ENCODE measurements at regions not wholly inside any gene's neighbourhood (a gene's known extent, or its start where the extent isn't known, plus 50 kb on each side); places are given as distances from the start of the nearest gene placed in this dataset.

DNA sequence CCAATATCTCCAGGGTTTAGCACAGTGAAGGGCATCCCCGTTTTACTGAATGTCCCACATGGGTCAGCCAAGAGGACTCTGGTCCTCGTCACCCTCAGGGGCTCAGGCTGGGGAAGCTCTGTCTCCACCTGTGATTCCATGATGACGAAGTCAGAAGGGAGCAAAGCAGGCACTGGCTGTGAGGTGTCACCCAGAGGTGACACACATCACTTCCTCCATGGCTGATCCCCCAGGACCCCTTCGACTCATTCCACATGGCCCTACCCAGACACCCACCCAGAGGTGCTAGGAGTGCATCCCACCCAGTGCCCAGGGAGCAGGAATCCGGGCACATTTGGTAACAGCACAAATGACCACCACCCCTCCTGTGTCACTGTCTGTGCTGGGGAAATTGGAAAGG, 145.2 kb upstream of the VSTM2B start:
- no peak overlapping the region for H3K4me2 ChIP-seq (ENCODE audit: insufficient read depth, low read length)
- H3K27me3 ChIP-seq (ENCODE audit: insufficient read depth, low read length, poor library complexity): no peaks in the 10 kb centered on the region
- H3K9ac ChIP-seq (ENCODE audit: low read depth, low read length): no peak overlapping the region
- H3K79me2 ChIP-seq (ENCODE audit: insufficient read depth, low read length): no peaks in the 10 kb centered on the region
- TF ChIP-seq, protein P1, sequence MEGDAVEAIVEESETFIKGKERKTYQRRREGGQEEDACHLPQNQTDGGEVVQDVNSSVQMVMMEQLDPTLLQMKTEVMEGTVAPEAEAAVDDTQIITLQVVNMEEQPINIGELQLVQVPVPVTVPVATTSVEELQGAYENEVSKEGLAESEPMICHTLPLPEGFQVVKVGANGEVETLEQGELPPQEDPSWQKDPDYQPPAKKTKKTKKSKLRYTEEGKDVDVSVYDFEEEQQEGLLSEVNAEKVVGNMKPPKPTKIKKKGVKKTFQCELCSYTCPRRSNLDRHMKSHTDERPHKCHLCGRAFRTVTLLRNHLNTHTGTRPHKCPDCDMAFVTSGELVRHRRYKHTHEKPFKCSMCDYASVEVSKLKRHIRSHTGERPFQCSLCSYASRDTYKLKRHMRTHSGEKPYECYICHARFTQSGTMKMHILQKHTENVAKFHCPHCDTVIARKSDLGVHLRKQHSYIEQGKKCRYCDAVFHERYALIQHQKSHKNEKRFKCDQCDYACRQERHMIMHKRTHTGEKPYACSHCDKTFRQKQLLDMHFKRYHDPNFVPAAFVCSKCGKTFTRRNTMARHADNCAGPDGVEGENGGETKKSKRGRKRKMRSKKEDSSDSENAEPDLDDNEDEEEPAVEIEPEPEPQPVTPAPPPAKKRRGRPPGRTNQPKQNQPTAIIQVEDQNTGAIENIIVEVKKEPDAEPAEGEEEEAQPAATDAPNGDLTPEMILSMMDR (IDR thresholded peaks at IDR 0.05; ENCODE audit: borderline replicate concordance, extremely low read depth, low read length, poor library complexity, severe bottlenecking): no peak
- no peak for TF ChIP-seq EZH2 (IDR thresholded peaks at IDR 0.05; ENCODE audit: borderline replicate concordance, low read depth, low read length, severe bottlenecking)
- no peak overlapping the region for H3K4me3 ChIP-seq (ENCODE audit: low read depth in 1 of 2, low read length in 2 of 2)
- no peak for DNase-seq
- no peak overlapping the region for H2AFZ ChIP-seq (ENCODE audit: low read depth, low read length)
- no peaks in the 10 kb centered on the region for H3K36me3 ChIP-seq (ENCODE audit: insufficient read depth, low read length)
- no peaks in the 10 kb centered on the region for H4K20me1 ChIP-seq (ENCODE audit: insufficient read depth, low read length)
- H3K4me1 ChIP-seq (ENCODE audit: insufficient read depth, low read length): no peaks in the 10 kb centered on the region
- no peaks in the 10 kb centered on the region for H3K9me3 ChIP-seq (ENCODE audit: insufficient read depth, low read length, severe bottlenecking)
- ATAC-seq (ENCODE audit: insufficient read depth, low read depth): no peak
- H3K27ac ChIP-seq (ENCODE audit: low read length): no peak overlapping the region

DNA sequence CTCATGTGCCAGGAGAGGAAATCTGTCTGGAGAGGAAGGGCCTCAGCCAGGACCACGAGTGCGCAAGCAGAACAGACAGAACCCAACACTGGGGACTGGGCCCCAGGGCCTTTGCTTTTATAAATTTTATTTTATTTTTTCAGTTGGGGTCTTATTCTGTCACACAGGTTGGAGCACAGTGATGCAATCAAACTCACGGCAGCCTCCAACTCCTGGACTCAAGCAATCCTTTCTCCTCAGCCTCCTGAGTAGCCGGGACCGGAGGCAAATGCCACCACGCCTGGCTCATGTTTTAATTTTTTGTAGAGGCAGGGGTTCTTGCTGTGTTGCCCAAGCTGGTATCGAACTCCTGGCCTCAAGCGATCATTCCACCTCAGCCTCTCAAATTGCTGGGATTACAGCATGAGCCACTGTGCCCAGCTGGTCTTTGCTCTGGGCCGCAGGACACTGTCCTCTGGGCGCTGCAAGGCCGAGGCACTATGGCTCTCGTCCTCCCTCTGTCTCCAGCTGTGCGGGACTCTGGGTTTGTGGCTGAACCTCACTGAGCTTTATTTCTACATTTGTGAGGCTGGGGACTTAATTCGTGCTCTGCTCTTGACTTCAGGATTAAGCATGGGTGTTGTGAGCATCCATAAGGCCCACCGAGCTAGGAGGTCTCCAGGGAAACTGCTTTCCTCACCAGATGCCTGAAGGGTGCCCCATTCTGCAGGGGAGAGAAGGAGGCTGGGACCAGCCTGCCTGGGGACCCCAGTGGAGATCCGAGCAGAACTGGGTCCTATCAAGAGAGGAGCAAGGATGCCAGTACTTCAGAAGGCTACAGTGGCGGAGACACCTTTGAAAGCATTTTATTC, 144.2 kb upstream of the VSTM2B start:
- Histone ChIP-seq H3K9ac (ENCODE audit: low read depth, low read length) (no peak overlapping the region), H3K4me2 (ENCODE audit: insufficient read depth, low read length) (no peak overlapping the region), H3K36me3 (ENCODE audit: insufficient read depth, low read length) (no peaks in the 10 kb centered on the region), H3K27ac (ENCODE audit: low read length) (no peak overlapping the region), H3K9me3 (ENCODE audit: insufficient read depth, low read length, severe bottlenecking) (no peaks in the 10 kb centered on the region), H3K4me1 (ENCODE audit: insufficient read depth, low read length) (no peaks in the 10 kb centered on the region), H3K79me2 (ENCODE audit: insufficient read depth, low read length) (no peaks in the 10 kb centered on the region), H4K20me1 (ENCODE audit: insufficient read depth, low read length) (no peaks in the 10 kb centered on the region), H3K27me3 (ENCODE audit: insufficient read depth, low read length, poor library complexity) (no peaks in the 10 kb centered on the region), H2AFZ (ENCODE audit: low read depth, low read length) (no peak overlapping the region), H3K4me3 (ENCODE audit: low read depth in 1 of 2, low read length in 2 of 2) (no peak overlapping the region)
- TF ChIP-seq, protein P1 (IDR thresholded peaks at IDR 0.05; ENCODE audit: borderline replicate concordance, extremely low read depth, low read length, poor library complexity, severe bottlenecking): no peak
- TF ChIP-seq EZH2 (IDR thresholded peaks at IDR 0.05; ENCODE audit: borderline replicate concordance, low read depth, low read length, severe bottlenecking): no peak
- ATAC-seq (ENCODE audit: insufficient read depth, low read depth) (no peak), DNase-seq (no peak)

DNA sequence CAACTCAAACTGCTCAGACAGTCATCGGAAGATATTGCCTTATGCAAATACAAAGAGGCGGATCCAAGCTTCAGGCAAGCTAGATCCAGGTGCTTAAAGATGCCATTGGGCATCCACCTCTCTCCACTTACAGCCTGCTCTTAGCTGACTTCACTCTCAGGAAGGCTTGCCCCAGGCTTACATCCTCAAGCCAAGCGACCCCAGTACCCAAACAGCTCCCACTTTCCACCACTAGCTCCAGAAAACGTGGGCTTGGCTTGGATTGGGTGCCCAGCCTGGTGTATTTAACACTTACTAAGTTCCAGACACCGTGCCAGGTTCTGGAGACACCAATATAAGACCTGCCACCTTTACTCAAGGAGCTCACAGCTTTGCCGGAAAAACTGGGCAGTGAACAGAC, 142.1 kb upstream of the VSTM2B start:
- TF ChIP-seq, protein P1 (IDR thresholded peaks at IDR 0.05; ENCODE audit: borderline replicate concordance, extremely low read depth, low read length, poor library complexity, severe bottlenecking): no peak
- ATAC-seq (ENCODE audit: insufficient read depth, low read depth): no peak
- Histone ChIP-seq H3K4me2 (ENCODE audit: insufficient read depth, low read length) (no peak overlapping the region), H3K9ac (ENCODE audit: low read depth, low read length) (no peak overlapping the region), H2AFZ (ENCODE audit: low read depth, low read length) (no peak overlapping the region), H3K4me3 (ENCODE audit: low read depth in 1 of 2, low read length in 2 of 2) (no peak overlapping the region), H4K20me1 (ENCODE audit: insufficient read depth, low read length) (no peaks in the 10 kb centered on the region), H3K4me1 (ENCODE audit: insufficient read depth, low read length) (no peaks in the 10 kb centered on the region), H3K27me3 (ENCODE audit: insufficient read depth, low read length, poor library complexity) (no peaks in the 10 kb centered on the region), H3K36me3 (ENCODE audit: insufficient read depth, low read length) (no peaks in the 10 kb centered on the region), H3K27ac (ENCODE audit: low read length) (no peak overlapping the region), H3K9me3 (ENCODE audit: insufficient read depth, low read length, severe bottlenecking) (no peaks in the 10 kb centered on the region), H3K79me2 (ENCODE audit: insufficient read depth, low read length) (no peaks in the 10 kb centered on the region)
- DNase-seq: no peak

All from DND-41 (cell line).